GM19372 (cell line): ENCODE measurements at regions not wholly inside any gene's neighbourhood (a gene's known extent, or its start where the extent isn't known, plus 50 kb on each side); places are given as distances from the start of the nearest gene placed in this dataset.
"Not testable (repeated sequence)": the region's sequence is repeated elsewhere in the genome, so short reads cannot be mapped to it uniquely, and the experiment has no call there.

Experiments
- ATAC-seq: cut with Tn5 transposase; IDR thresholded peaks from one replicate; pipeline ENCODE4 v1.9.1; 2021; ENCODE audit warnings: mild to moderate bottlenecking, low read depth, moderate library complexity; ENCODE audit not compliant: unreplicated experiment

DNA sequence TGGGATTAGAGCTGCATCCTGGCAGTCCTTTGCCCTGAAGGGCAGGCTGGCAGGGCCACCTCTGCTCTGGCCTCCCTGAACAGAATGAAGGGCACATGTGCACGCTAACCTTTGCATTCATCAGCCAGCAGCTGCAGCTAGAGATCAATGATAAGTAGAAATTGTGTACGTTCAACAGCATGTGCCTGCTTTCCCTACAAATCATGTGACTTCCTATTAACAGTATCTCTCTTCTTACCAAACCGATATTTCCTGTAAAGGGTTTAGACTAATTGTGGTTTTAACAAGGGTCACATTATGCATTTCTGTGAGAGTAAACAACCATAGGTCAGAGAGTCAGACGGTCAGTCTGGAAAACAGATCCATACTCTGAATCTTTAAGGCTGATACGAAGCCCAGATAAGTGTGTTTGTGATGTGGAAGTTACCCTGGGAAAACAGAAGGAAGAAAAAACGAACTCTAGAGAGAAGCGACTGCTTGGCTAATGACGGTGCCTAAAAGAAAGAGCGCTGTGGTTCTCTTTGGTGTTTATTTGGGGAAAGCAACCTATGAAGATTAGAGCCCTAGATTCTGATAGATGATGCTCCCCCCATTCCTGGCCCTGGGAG lies 219.4 kb downstream of the MAF start:
- ATAC-seq: no peak

- ATAC-seq: no peak
Measured at GRCh38 chr16:79379095-79379494, 221.4 kb downstream of the MAF start.

DNA sequence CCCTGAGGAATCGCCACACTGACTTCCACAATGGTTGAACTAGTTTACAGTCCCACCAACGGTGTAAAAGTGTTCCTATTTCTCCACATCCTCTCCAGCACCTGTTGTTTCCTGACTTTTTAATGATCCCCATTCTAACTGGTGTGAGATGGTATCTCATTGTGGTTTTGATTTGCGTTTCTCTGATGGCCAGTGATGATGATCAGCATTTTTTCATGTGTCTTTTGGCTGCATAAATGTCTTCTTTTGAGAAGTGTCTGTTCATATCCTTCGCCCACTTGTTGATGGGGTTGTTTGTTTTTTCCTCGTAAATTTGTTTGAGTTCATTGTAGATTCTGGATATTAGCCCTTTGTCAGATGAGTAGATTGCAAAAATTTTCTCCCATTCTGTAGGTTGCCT lies 223.5 kb downstream of the MAF start:
- not testable (repeated sequence) for ATAC-seq

DNA sequence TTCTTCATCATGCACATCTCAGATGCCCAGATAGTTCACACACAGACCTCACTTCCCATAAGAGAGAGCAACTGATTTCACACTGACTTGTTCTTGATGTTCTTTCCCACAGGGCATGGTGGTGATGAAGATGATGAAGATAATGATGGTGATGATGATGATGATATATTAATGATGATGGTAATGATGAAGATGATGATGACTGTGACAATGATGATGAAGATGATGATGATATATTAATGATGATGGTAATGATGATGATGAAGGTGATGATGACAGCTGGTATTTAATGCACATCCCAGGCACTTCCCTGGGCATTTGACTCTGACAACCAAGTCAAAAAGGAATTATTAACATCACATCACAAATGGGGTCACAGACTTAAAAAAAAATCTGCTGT lies 225.2 kb downstream of the MAF start:
- no peak for ATAC-seq

DNA sequence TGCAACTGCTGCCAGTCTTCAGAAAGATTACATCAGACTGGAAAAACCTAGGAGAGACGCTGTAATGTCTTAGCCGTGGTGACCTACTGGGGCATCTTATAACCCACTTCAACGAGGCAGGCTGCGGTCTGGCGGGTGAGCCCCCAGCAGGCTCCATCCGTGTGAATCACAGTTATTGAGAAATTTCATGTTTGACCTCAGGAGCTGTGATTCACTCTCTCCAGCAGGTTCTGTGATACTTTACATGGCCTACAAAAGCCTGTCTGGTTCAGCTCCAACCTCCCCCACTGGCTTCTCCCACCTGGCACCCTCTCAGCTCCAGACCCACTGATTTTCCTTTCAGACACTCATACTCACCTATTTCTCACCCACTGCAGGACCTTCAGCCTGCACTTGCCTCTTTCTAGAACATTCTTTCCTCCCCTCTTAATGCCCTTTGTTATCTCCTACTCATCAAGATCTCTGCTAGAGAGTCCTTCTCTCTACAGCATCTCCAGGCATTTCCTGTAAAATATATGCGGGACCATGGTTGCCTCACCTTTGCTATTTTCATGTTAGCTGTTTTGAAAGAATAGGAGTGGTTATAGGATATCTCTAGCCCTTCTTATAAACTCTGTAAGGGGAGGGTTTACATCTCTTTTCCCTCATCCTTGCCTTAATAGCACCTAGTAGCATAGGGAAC lies 227.9 kb downstream of the MAF start:
- ATAC-seq: no peak

- ATAC-seq: no peak
Measured at GRCh38 chr16:79370736-79371135, 229.8 kb downstream of the MAF start.

DNA sequence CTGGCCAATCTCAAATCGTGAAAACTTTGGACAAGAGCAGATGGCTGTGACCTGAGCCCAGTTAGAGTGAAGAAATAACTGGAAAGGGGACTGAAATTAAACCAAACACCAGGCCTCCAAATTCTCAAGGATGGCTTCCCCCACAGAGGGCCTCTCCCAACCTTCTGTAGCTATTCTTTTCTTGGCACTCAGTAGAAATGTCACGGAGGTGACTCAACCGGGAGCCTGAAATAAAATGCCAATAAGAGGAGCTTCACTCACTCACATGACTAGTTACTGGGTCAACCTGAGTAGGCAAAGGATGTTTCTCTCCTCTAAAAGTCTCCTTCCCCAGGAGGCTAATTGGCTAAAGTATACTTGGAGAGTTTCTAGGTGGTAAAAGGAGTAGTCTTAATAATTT lies 230.7 kb downstream of the MAF start:
- no peak for ATAC-seq

GRCh38 chr16:79367822-79368221 lies 232.7 kb downstream of the MAF start:
- ATAC-seq: no peak

DNA sequence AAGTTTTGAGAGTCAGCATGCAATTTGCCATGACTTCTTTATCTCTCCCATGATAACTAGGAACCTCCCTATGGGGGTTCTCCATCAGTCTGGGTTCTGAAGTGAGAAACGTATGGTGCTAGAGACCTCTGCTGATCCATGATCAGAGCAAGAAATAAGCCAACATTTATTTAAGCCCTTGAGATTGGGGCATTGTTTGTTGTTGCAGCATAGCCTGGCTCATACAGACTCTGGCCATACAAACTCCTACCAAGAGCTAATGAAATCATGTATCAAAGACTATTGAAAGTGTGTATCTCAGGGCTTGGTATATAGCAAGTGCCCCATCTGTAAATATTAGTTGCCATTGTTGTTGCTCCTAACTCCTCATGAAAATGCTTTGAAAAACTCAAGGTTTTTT lies 233.9 kb downstream of the MAF start:
- ATAC-seq: no peak

- ATAC-seq: no peak
Measured at GRCh38 chr16:79365702-79366101, 234.8 kb downstream of the MAF start.

DNA sequence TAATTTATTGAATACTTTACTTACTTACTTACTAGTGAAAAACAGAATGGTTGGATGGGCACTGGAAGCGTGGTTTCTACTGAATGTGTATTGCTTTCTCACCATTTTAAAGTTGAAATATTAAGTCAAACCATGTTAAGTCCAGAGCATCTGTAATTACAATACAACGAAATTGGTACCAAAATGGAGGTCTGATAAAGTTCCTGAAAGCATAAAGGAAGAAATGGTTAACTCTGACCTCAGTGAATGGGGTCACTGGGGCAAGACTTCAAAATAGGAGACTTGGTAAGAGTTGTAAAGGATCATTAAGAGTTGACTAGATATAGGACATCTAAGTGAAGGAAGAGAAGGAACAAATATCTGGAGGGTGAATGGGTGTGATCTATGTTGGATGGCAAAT lies 237.1 kb downstream of the MAF start:
- no peak for ATAC-seq

DNA sequence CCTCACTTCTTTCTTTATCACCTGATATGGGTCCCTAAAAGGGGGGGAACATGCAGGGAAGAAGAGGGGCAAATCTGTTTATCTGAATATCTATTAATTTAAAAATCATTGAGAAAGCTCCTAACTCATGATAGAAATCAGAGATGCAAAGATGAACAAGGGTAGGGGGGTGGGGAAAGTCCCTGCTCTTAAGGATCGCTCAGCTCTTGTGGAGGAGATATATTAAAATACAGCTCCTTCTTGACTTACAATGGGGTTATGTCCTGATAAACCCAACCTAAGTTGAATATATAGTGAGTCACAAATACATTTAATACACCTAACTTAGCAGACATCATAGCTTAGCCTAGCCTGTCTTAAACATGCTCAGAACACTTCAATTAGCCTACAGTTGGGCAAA lies 237.5 kb downstream of the MAF start:
- no peak for ATAC-seq

- no peak for ATAC-seq
Measured at GRCh38 chr16:79362300-79362970, 238.1 kb downstream of the MAF start.

- ATAC-seq: no peak
Measured at GRCh38 chr16:79361132-79361751, 239.3 kb downstream of the MAF start.

GRCh38 chr16:79360267-79360666 lies 240.3 kb downstream of the MAF start:
- ATAC-seq: no peak

DNA sequence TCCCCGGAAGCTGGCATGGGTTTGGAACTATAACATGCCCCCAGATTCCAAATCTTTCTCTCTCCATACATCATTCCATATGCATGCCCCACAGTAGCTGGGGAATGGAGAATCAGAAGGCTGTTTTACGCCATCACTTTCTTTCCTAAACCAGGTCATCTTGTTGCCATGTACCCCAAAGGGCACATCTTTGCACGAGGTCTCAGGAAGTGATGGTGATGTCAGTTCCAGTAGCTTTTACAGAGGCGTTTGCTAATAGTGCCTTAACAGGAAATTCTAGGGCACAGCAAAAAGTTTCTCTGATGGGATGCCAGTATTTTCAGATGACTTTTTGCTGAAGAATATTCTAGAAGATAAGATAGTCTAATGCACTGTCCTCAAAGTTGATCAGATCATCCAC lies 241.5 kb downstream of the MAF start:
- no peak for ATAC-seq

DNA sequence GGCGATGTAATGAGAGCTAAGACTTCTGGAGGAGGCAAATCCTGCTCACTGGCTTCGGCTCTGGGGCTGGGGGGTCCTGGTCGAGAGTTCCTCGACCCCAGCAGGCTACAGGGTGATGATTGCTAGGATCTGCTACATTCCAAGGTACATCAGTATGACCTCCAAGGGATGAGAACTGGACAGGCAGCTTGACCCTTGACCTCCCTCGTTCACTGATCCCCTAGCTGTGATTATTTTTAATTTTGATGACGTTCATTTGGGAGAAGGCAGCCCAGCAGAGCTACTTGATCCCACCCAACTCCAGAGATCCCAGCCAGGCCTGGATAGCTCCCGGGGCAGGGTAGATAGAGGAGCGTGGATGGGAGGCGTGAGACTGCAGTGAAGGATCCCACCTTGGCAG lies 242.3 kb downstream of the MAF start:
- no peak for ATAC-seq

GRCh38 chr16:79355600-79356358 lies 244.8 kb downstream of the MAF start:
- ATAC-seq: no peak

DNA sequence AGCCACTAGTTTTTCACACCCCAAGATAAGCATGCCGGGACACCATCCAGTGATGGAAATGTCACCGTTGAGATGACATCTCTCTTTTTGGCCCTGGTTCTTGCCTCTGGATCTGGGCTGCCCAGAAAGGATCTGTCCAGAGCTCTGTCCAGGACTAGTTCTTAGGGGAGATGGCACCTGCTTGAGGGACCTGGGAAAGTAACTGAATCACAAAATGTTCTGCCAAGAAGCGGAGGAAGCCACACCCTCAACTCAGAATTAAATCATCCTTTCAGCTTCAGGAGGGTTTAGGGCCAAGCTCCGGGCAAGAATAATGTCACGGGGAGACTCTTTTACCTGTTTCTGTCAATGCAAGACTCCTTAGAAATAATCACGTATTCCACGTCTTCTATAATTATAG lies 248.6 kb downstream of the MAF start:
- ATAC-seq: no peak

GRCh38 chr16:79349803-79350202 lies 250.7 kb downstream of the MAF start:
- no peak for ATAC-seq
